Endothelial cell of umbilical vein (primary cell): ENCODE measurements at regions not wholly inside any gene's neighbourhood (a gene's known extent, or its start where the extent isn't known, plus 50 kb on each side); places are given as distances from the start of the nearest gene placed in this dataset.

Experiments used
- BruUV-seq: library from RNA; stranded (reverse); fragments of 400-500 nt; replicated peaks from 2 replicates; lab custom pipeline; 2021; lab: Mats Ljungman, UMichigan
- CTCF ChIA-PET: fragments of 300-600, 350-600 bp; sonication (Branson Sonifier 250); formaldehyde crosslinking; loops from one replicate; lab custom pipeline; 2021; ENCODE audit warnings: antibody characterized with exemption, inconsistent platforms; lab: Charles Lee
- POLR2A ChIA-PET: fragments of 300-600, 350-600 bp; sonication (Branson Sonifier 250); formaldehyde crosslinking; loops from one replicate; lab custom pipeline; 2021; ENCODE audit warnings: antibody characterized with exemption, inconsistent platforms; lab: Charles Lee
- DNase-seq: peaks from one replicate; pipeline ENCODE4 v3.0.0-alpha.2; 2011; ENCODE audit warnings: low read depth, low spot score
- FAIRE-seq: peaks from 2 replicates; lab custom pipeline; 2011; peaks lifted over from hg19 to GRCh38; lab: Jason Lieb, UNC
- H2AFZ ChIP-seq: 2 replicates; pipeline ENCODE4 v1.6.0; 2012; ENCODE audit warnings: low read depth, low read length, control low read depth, inconsistent platforms
- H3K27ac ChIP-seq: 2 replicates; pipeline ENCODE4 v1.5.1; 2011; ENCODE audit warnings: low read depth, mild to moderate bottlenecking, control low read depth, low read length, moderate library complexity; ENCODE audit not compliant: insufficient read depth
- H3K27me3 ChIP-seq, 2 experiments: 2 replicates each; pipeline versions ENCODE4 v1.6.0 to v1.6.1; 2011; ENCODE audit warnings: low read length in 2 of 2, mixed read lengths in 1 of 2; ENCODE audit not compliant: control insufficient read depth in 2 of 2, insufficient read depth in 2 of 2
- H3K36me3 ChIP-seq, 2 experiments: 2 replicates in 1 of 2; 3 replicates in 1 of 2; pipeline ENCODE4 v1.5.1; 2011; ENCODE audit warnings: low read length in 2 of 2, mild to moderate bottlenecking in 1 of 2, moderate library complexity in 1 of 2; ENCODE audit not compliant: control insufficient read depth in 2 of 2, insufficient read depth in 2 of 2; ENCODE audit errors: extremely low read depth in 1 of 2
- H3K4me1 ChIP-seq: 3 replicates; pipeline ENCODE4 v1.5.1; 2011; ENCODE audit warnings: mild to moderate bottlenecking, low read length; ENCODE audit not compliant: control insufficient read depth, insufficient read depth; ENCODE audit errors: extremely low read depth
- H3K4me2 ChIP-seq: 2 replicates; pipeline ENCODE4 v1.6.1; 2011; ENCODE audit warnings: low read length, control low read depth, mixed read lengths; ENCODE audit not compliant: insufficient read depth
- H3K4me3 ChIP-seq, 3 experiments: fragments of 200-600 bp in 1 of 3; sonication (generic), shearing (Covaris generic) in 1 of 3; replicated peaks in 1 of 3; 2 replicates each; pipeline ENCODE4 v1.5.1; 2011 to 2016; ENCODE audit warnings: control low read depth in 3 of 3, low read length in 3 of 3, mild to moderate bottlenecking in 2 of 3, inconsistent platforms in 1 of 3, low read depth in 1 of 3, moderate library complexity in 1 of 3; ENCODE audit not compliant: insufficient read depth in 1 of 3
- H3K79me2 ChIP-seq: 2 replicates; pipeline ENCODE4 v1.6.0; 2012; ENCODE audit warnings: low read length, inconsistent platforms; ENCODE audit not compliant: control insufficient read depth, insufficient read depth
- H3K9ac ChIP-seq: replicated peaks from 2 replicates; pipeline ENCODE3; 2011; ENCODE audit warnings: low read length, control low read depth; ENCODE audit not compliant: insufficient read depth; ENCODE audit errors: extremely low read depth
- H3K9me1 ChIP-seq: replicated peaks from 3 replicates; pipeline ENCODE4 v1.6.0; 2011; ENCODE audit warnings: mild to moderate bottlenecking, low read length; ENCODE audit not compliant: control insufficient read depth, insufficient read depth; ENCODE audit errors: extremely low read depth
- H3K9me3 ChIP-seq: replicated peaks from 2 replicates; pipeline ENCODE4 v1.5.1; 2012; ENCODE audit warnings: low read length, inconsistent platforms; ENCODE audit not compliant: control insufficient read depth, insufficient read depth
- H4K20me1 ChIP-seq: replicated peaks from 2 replicates; pipeline ENCODE3; 2011; ENCODE audit warnings: mild to moderate bottlenecking, low read length; ENCODE audit not compliant: control insufficient read depth, insufficient read depth; ENCODE audit errors: extremely low read depth
- EZH2 ChIP-seq: IDR thresholded peaks from 2 replicates; pipeline ENCODE4 v1.6.1; 2012; ENCODE audit warnings: borderline replicate concordance, low read depth, mild to moderate bottlenecking, moderate library complexity, low read length, inconsistent platforms; ENCODE audit not compliant: severe bottlenecking
- FOS ChIP-seq: IDR thresholded peaks from 2 replicates; pipeline ENCODE4 v1.6.1; 2011; ENCODE audit warnings: mild to moderate bottlenecking, low read length, moderate library complexity, borderline replicate concordance; ENCODE audit not compliant: insufficient read depth
- GATA2 ChIP-seq: IDR thresholded peaks from 2 replicates; pipeline ENCODE4 v1.7.0; 2011; ENCODE audit warnings: low read depth, mild to moderate bottlenecking, moderate library complexity, mixed read lengths, low read length; ENCODE audit not compliant: insufficient read length, insufficient read depth
- JUN ChIP-seq: IDR thresholded peaks from 2 replicates; pipeline ENCODE4 v1.6.1; 2011; ENCODE audit warnings: borderline replicate concordance, low read depth; ENCODE audit not compliant: insufficient read length, insufficient read depth
- MYC ChIP-seq: IDR thresholded peaks from one replicate; pipeline ENCODE4 v1.6.1; 2011; ENCODE audit warnings: mild to moderate bottlenecking, low read depth, low read length
- POLR2A ChIP-seq: IDR thresholded peaks from 2 replicates; pipeline ENCODE4 v1.6.1; 2012; ENCODE audit warnings: low read depth, mild to moderate bottlenecking, control low read depth, low read length
- POLR2AphosphoS5 ChIP-seq: IDR thresholded peaks from 2 replicates; pipeline ENCODE4 v1.6.1; 2012; ENCODE audit warnings: low read depth, mild to moderate bottlenecking, control low read depth, low read length, moderate library complexity; ENCODE audit not compliant: insufficient read depth
- dilution Hi-C: fragments of 300-500 bp; cut with MboI; formaldehyde crosslinking; loops from one replicate; pipeline ENCODE4 v1.15.0; 2019; ENCODE audit warnings: low sequenced_read_pairs; ENCODE audit not compliant: extremely low pct_ligation_motif_present
- intact Hi-C: fragments of 100-400 bp; cut with micrococcal nuclease; formaldehyde crosslinking; loops from one replicate; pipeline ENCODE4 v1.10.0; 2022
- TF ChIP-seq, protein P1 (sequence below), 2 donors: IDR thresholded peaks; 1 replicate in 1 of 2; 2 replicates in 1 of 2; pipeline ENCODE4 v1.5.1; 2011; ENCODE audit warnings: low read length in 2 of 2, mild to moderate bottlenecking in 2 of 2, moderate library complexity in 2 of 2, control low read depth in 1 of 2, inconsistent platforms in 1 of 2, low read depth in 1 of 2; ENCODE audit not compliant: insufficient read depth in 1 of 2; ENCODE audit errors: extremely low read depth in 1 of 2
- TF ChIP-seq, protein P2 (sequence below): IDR thresholded peaks from 2 replicates; pipeline ENCODE4 v1.6.1; 2011; ENCODE audit not compliant: insufficient read depth, insufficient read length

DNA sequence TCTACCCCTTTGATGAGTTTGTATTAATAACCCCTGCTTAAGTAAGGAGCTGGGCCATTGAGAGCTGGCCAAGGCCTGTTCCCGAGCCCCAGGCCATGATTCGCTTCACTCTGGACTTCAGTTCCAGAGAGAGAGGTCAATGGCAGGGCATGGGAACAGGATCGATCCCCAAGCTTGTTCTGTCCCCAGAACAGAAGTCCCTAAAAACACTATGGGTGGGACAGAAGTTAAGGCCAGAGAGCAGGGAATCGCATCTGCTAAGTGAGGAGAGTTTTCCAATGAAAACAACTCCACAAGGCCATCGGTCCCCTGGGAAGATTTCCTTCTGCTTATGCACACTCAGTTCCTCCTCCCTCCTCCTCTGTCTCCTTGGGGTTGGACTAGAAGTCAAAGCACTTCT lies 159.6 kb downstream of the LSM5 start:
- FAIRE-seq (no peak), DNase-seq (no peak)
- BruUV-seq, result no TSS peak
- Histone ChIP-seq H3K36me3 (no peaks in the 10 kb centered on the region), H3K4me2 (no peak overlapping the region), H3K9me1 (no peaks in the 10 kb centered on the region), H4K20me1 (no peaks in the 10 kb centered on the region), H3K4me1 (no peaks in the 10 kb centered on the region), H3K9me3 (no peaks in the 10 kb centered on the region), H3K27me3 (no peaks in the 10 kb centered on the region), H2AFZ (no peak overlapping the region), H3K9ac (no peak overlapping the region), H3K4me3 (no peak overlapping the region), H3K27ac (no peak overlapping the region), H3K79me2 (no peaks in the 10 kb centered on the region)
- CTCF ChIA-PET, result interaction anchor here (0.9 to 1.0 kb wide), 2 partner anchors 9 to 587 kb away, joined by 3 read pairs; no protein-coding TSS in a partner anchor
- TF ChIP-seq MYC, result no peak
- TF ChIP-seq POLR2A, result no peak
- no peak for TF ChIP-seq GATA2
- TF ChIP-seq FOS, result no peak
- no peak for TF ChIP-seq EZH2
- intact Hi-C loops (no loop called here), dilution Hi-C loops (no loop called here)
- POLR2A ChIA-PET, result no interaction called here

DNA sequence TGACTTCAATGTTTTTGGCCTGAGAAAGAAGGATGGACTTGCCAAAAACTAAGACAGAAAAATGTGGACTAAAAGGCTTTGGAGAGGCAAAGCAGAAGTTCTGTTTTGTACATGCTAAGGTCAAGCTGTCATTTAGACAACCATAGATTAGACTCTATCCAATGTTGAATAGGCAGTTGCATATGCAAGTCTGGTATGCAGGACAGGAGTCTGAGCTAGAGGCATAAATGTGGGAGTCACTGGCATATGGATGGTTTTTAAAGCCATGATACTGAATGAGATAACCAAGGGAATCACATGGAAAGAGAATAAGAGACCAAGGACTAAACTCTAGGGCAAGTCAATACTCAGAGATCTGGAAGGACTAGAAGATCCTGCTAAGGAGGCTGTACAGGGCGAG lies 164.1 kb downstream of the LSM5 start:
- BruUV-seq, result no TSS peak
- no peak for DNase-seq

More for the DNA sequence above, 164.1 kb downstream of the LSM5 start:
- Histone ChIP-seq H3K4me1 (no peaks in the 10 kb centered on the region), H3K4me3 (no peak overlapping the region), H3K79me2 (no peaks in the 10 kb centered on the region), H3K36me3 (no peaks in the 10 kb centered on the region), H3K9me1 (no peaks in the 10 kb centered on the region), H2AFZ (no peak overlapping the region), H3K9ac (no peak overlapping the region), H4K20me1 (no peaks in the 10 kb centered on the region), H3K27ac (no peak overlapping the region), H3K27me3 (no peaks in the 10 kb centered on the region), H3K4me2 (no peak overlapping the region), H3K9me3 (no peaks in the 10 kb centered on the region)
- intact Hi-C loops, result no loop called here
- CTCF ChIA-PET, result no interaction called here
- no peak for TF ChIP-seq JUN
- TF ChIP-seq GATA2, result no peak
- TF ChIP-seq, protein P1, sequence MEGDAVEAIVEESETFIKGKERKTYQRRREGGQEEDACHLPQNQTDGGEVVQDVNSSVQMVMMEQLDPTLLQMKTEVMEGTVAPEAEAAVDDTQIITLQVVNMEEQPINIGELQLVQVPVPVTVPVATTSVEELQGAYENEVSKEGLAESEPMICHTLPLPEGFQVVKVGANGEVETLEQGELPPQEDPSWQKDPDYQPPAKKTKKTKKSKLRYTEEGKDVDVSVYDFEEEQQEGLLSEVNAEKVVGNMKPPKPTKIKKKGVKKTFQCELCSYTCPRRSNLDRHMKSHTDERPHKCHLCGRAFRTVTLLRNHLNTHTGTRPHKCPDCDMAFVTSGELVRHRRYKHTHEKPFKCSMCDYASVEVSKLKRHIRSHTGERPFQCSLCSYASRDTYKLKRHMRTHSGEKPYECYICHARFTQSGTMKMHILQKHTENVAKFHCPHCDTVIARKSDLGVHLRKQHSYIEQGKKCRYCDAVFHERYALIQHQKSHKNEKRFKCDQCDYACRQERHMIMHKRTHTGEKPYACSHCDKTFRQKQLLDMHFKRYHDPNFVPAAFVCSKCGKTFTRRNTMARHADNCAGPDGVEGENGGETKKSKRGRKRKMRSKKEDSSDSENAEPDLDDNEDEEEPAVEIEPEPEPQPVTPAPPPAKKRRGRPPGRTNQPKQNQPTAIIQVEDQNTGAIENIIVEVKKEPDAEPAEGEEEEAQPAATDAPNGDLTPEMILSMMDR (IDR thresholded peaks at IDR 0.05; ENCODE audit: extremely low read depth in 1 of 2, insufficient read depth in 1 of 2, low read depth in 1 of 2, low read length in 2 of 2), result no peak
- TF ChIP-seq, protein P2, sequence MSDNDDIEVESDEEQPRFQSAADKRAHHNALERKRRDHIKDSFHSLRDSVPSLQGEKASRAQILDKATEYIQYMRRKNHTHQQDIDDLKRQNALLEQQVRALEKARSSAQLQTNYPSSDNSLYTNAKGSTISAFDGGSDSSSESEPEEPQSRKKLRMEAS, result no peak
- TF ChIP-seq POLR2AphosphoS5, result no peak
- no peak for TF ChIP-seq MYC
- dilution Hi-C loops, result no loop called here
- no peak for FAIRE-seq
- POLR2A ChIA-PET, result no interaction called here
